GM12892 (cell line): ENCODE measurements at regions not wholly inside any gene's neighbourhood (a gene's known extent, or its start where the extent isn't known, plus 50 kb on each side); places are given as distances from the start of the nearest gene placed in this dataset.

Source experiments
- POLR2A ChIP-seq: IDR thresholded peaks from 2 replicates; pipeline ENCODE4 v1.6.1; 2011; ENCODE audit warnings: low read depth, low read length, control low read depth
- POLR2AphosphoS5 ChIP-seq: IDR thresholded peaks from 2 replicates; pipeline ENCODE4 v1.6.1; 2011; ENCODE audit warnings: low read depth, low read length, control low read depth
- TAF1 ChIP-seq: IDR thresholded peaks from 2 replicates; pipeline ENCODE4 v1.6.1; 2011; ENCODE audit warnings: low read depth, mild to moderate bottlenecking, control low read depth, low read length, borderline replicate concordance

GRCh38 chr13:69283837-69284236 lies 823.8 kb upstream of the ATXN8OS start:
- no peak for TF ChIP-seq POLR2AphosphoS5
- no peak for TF ChIP-seq POLR2A
- no peak for TF ChIP-seq TAF1
